Adrenal gland (tissue), 9 donors: ENCODE measurements at regions not wholly inside any gene's neighbourhood (a gene's known extent, or its start where the extent isn't known, plus 50 kb on each side); places are given as distances from the start of the nearest gene placed in this dataset.

Source experiments
- DNase-seq, 7 donors: peaks; one replicate each; pipeline ENCODE4 v3.0.0-alpha.2; 2019 to 2020
- H3K27ac ChIP-seq, 5 donors: fragments of 200-600 bp; sonication (generic) in 4 of 5; 1 replicate in 3 of 5; 2 replicates in 2 of 5; pipeline versions ENCODE4 v1.5.1 to v1.8.0; 2016 to 2020; ENCODE audit warnings: mild to moderate bottlenecking in 1 of 5
- H3K27me3 ChIP-seq: fragments of 200-600 bp; 2 replicates; pipeline ENCODE4 v1.8.0; 2021
- H3K36me3 ChIP-seq, 2 donors: fragments of 200-600 bp; replicated peaks in 1 of 2; 1 replicate in 1 of 2; 2 replicates in 1 of 2; pipeline versions ENCODE4 v1.5.1 to v1.8.0; 2018 to 2022
- H3K4me1 ChIP-seq, 2 donors: fragments of 200-600 bp; replicated peaks in 1 of 2; 1 replicate in 1 of 2; 2 replicates in 1 of 2; pipeline versions ENCODE4 v1.5.1 to v1.8.0; 2018 to 2021
- H3K4me3 ChIP-seq, 4 donors: fragments of 200-600 bp; sonication (generic) in 3 of 4; one replicate each; pipeline ENCODE4 v1.5.1; 2016 to 2018
- H3K9me3 ChIP-seq, 3 donors: fragments of 200-600 bp; sonication (generic) in 1 of 3; replicated peaks in 1 of 3; 1 replicate in 2 of 3; 2 replicates in 1 of 3; pipeline versions ENCODE4 v1.5.1 to v1.8.0; 2016 to 2021
- POLR2A ChIP-seq, 2 donors: fragments of 450-650 bp; IDR thresholded peaks; one replicate each; pipeline ENCODE4 v1.6.1; 2017; ENCODE audit warnings: antibody characterized with exemption in 2 of 2, mild to moderate bottlenecking in 2 of 2, moderate library complexity in 1 of 2
- WGBS, 4 donors: extraction: QIAGEN DNeasy Blood & Tissue Kit in 2 of 4; methylation state at CpG; one replicate each; pipeline versions ENCODE4 v1.1.5 to v1.1.7; 2013 to 2017; 5-methylcytosine and 5-hydroxymethylcytosine counted together
- intact Hi-C, 2 donors: fragments of 100-400 bp; cut with DNase I; formaldehyde crosslinking; loops; one replicate each; pipeline versions ENCODE4 v1.14.1 to v1.15.0; 2022 to 2023
- TF ChIP-seq, protein P1 (sequence below), 6 experiments: fragments of 450-650 bp in 4 of 6; fragments of 200-600 bp in 2 of 6; sonication (generic) in 1 of 6; IDR thresholded peaks; 1 replicate in 5 of 6; 2 replicates in 1 of 6; pipeline versions ENCODE4 v1.5.1 to v1.8.0; 2016 to 2021; ENCODE audit warnings: antibody characterized with exemption in 6 of 6, mild to moderate bottlenecking in 2 of 6, moderate library complexity in 1 of 6
- donor health status: healthy with polysubstance abuse.
- donor health status: Bipolar disorder and iron deficiency.
- donor health status: DM: yes; HTN: yes; CAD: no.
- donor health status: DM: no; HTN: no; CAD: no.
- donor health status: DM: no; HTN: no; CAD: no.

- no peak overlapping the region for H3K4me3 ChIP-seq
- no peak for DNase-seq
- no peaks in the 10 kb centered on the region for H3K9me3 ChIP-seq
- H3K27me3 ChIP-seq = no peaks in the 10 kb centered on the region
- H3K36me3 ChIP-seq = no peaks in the 10 kb centered on the region
- intact Hi-C loops = no loop called here
- no peak overlapping the region for H3K27ac ChIP-seq
- TF ChIP-seq, protein P1, sequence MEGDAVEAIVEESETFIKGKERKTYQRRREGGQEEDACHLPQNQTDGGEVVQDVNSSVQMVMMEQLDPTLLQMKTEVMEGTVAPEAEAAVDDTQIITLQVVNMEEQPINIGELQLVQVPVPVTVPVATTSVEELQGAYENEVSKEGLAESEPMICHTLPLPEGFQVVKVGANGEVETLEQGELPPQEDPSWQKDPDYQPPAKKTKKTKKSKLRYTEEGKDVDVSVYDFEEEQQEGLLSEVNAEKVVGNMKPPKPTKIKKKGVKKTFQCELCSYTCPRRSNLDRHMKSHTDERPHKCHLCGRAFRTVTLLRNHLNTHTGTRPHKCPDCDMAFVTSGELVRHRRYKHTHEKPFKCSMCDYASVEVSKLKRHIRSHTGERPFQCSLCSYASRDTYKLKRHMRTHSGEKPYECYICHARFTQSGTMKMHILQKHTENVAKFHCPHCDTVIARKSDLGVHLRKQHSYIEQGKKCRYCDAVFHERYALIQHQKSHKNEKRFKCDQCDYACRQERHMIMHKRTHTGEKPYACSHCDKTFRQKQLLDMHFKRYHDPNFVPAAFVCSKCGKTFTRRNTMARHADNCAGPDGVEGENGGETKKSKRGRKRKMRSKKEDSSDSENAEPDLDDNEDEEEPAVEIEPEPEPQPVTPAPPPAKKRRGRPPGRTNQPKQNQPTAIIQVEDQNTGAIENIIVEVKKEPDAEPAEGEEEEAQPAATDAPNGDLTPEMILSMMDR (IDR thresholded peaks at IDR 0.05) = no peak
- no peak for TF ChIP-seq POLR2A (IDR thresholded peaks at IDR 0.05)
- H3K4me1 ChIP-seq = no peaks in the 10 kb centered on the region
Measured at GRCh38 chr3:148187296-148187695, 510.4 kb upstream of the AGTR1 start.

- TF ChIP-seq, protein P1 (IDR thresholded peaks at IDR 0.05) = no peak
- no peak for TF ChIP-seq POLR2A (IDR thresholded peaks at IDR 0.05)
- H3K27ac ChIP-seq = no peak overlapping the region
- H3K9me3 ChIP-seq = no peaks in the 10 kb centered on the region
- WGBS, 4 donors = 24 to 41% (median 28%) methylated on average over 1 of the region's 1 CpG
- intact Hi-C loops = no loop called here
- no peak for DNase-seq
- H3K27me3 ChIP-seq = no peaks in the 10 kb centered on the region
- H3K36me3 ChIP-seq = no peaks in the 10 kb centered on the region
- no peaks in the 10 kb centered on the region for H3K4me1 ChIP-seq
- no peak overlapping the region for H3K4me3 ChIP-seq
Measured at GRCh38 chr3:148190441-148190990, 507.2 kb upstream of the AGTR1 start.

DNA sequence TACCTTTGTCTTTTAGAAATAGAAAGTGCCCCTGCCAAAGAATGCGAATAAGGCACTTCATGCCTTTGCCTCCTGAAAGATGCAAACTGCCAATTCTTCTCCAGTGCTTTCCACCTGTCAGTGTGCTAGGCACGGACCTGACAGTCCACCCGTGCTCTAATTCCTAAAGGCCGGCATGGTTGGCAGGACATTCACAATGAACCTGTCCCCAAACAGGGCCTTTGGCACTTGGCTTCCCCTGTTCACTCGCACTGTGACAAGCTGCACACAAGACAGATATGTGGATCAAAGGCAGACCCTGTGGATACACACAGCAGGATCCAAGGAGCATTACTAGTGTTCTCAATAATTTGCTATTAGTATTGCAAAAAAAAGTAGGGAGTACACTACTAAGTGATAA, 505.7 kb upstream of the AGTR1 start:
- Histone ChIP-seq H3K9me3 (no peaks in the 10 kb centered on the region), H3K27ac (no peak overlapping the region), H3K36me3 (no peaks in the 10 kb centered on the region), H3K4me1 (no peaks in the 10 kb centered on the region), H3K4me3 (no peak overlapping the region), H3K27me3 (no peaks in the 10 kb centered on the region)
- intact Hi-C loops = no loop called here
- no peak for DNase-seq
- TF ChIP-seq POLR2A (IDR thresholded peaks at IDR 0.05) = no peak
- TF ChIP-seq, protein P1 (IDR thresholded peaks at IDR 0.05) = no peak
- WGBS, 4 donors = 72 to 73% (median 72%) methylated on average over 5 of the region's 5 CpGs

GRCh38 chr3:148197061-148197460, 500.6 kb upstream of the AGTR1 start:
- Histone ChIP-seq H3K4me1 (no peaks in the 10 kb centered on the region), H3K4me3 (no peak overlapping the region), H3K36me3 (no peaks in the 10 kb centered on the region), H3K9me3 (no peaks in the 10 kb centered on the region), H3K27me3 (no peaks in the 10 kb centered on the region), H3K27ac (no peak overlapping the region)
- WGBS, 4 donors = 71 to 79% (median 76%) methylated on average over 3 of the region's 3 CpGs
- no peak for TF ChIP-seq POLR2A (IDR thresholded peaks at IDR 0.05)
- TF ChIP-seq, protein P1 (IDR thresholded peaks at IDR 0.05) = no peak
- intact Hi-C loops = no loop called here
- no peak for DNase-seq
